ENCODE measurements at regions not wholly inside any gene's neighbourhood (a gene's known extent, or its start where the extent isn't known, plus 50 kb on each side); places are given as distances from the start of the nearest gene placed in this dataset.

DNA sequence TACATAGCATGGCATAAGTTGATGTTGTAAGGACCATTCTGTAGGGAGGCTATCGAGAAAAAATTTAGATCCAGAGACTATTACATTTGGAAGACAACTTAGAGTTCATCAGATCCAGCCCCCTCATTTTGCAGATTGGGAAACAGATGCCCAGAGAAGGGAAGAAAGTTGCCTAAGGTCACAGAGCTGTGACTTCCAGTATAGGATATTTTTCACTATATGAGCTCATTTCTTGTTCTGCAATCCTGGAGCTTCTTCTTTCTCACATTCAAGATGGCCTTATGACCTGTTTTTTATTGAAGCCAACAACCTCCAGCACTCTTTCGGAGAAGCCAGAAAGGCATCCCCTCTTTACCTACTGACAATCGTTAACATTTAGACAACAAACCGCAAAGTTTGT, 421.8 kb upstream of the PLXNA2 start:
- DNase-seq (ENCODE audit: low spot score in 2 of 2), result no peak
- 92% methylated on average over 4 of the region's 4 CpGs for WGBS

DNA sequence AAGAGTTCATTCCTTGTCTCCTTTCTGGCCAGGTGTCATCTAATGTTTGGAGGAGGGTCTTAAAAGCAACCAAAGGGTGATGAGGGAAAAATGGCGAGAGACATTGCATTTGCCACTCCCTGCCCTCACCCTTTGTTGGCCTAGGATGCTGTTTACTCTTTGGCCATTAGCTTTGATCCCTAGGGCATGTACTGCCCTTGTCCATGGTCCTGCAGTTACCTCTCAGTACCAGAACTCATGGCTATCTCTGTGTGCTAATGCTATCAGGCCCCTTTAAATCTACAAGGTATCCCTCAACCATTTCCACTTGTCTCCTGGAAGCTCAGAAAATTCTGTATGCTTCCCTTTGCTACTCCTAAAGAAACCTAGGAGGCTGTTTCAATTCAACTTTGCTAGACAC, 424.8 kb upstream of the PLXNA2 start:
- Histone ChIP-seq H3K4me1 (no peaks in the 10 kb centered on the region), H3K27me3 (no peaks in the 10 kb centered on the region), H3K4me3 (no peak overlapping the region), H3K36me3 (no peaks in the 10 kb centered on the region), H3K27ac (no peak overlapping the region), H3K9me3 (no peaks in the 10 kb centered on the region)
- no peak for DNase-seq (ENCODE audit: low spot score in 2 of 2)
- 88% methylated on average over 1 of the region's 1 CpG for WGBS
- TF ChIP-seq EP300 (IDR thresholded peaks at IDR 0.05), result no peak
- no peak for TF ChIP-seq POLR2A (IDR thresholded peaks at IDR 0.05)
- no peak for TF ChIP-seq POLR2AphosphoS5 (IDR thresholded peaks at IDR 0.05)
- TF ChIP-seq, protein P1, sequence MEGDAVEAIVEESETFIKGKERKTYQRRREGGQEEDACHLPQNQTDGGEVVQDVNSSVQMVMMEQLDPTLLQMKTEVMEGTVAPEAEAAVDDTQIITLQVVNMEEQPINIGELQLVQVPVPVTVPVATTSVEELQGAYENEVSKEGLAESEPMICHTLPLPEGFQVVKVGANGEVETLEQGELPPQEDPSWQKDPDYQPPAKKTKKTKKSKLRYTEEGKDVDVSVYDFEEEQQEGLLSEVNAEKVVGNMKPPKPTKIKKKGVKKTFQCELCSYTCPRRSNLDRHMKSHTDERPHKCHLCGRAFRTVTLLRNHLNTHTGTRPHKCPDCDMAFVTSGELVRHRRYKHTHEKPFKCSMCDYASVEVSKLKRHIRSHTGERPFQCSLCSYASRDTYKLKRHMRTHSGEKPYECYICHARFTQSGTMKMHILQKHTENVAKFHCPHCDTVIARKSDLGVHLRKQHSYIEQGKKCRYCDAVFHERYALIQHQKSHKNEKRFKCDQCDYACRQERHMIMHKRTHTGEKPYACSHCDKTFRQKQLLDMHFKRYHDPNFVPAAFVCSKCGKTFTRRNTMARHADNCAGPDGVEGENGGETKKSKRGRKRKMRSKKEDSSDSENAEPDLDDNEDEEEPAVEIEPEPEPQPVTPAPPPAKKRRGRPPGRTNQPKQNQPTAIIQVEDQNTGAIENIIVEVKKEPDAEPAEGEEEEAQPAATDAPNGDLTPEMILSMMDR (IDR thresholded peaks at IDR 0.05), result no peak

More for the DNA sequence above, 421.8 kb upstream of the PLXNA2 start:
- Histone ChIP-seq H3K27me3 (no peaks in the 10 kb centered on the region), H3K9me3 (no peaks in the 10 kb centered on the region), H3K4me1 (no peaks in the 10 kb centered on the region), H3K4me3 (no peak overlapping the region), H3K36me3 (no peaks in the 10 kb centered on the region), H3K27ac (no peak overlapping the region)
- TF ChIP-seq POLR2A (IDR thresholded peaks at IDR 0.05), result no peak
- TF ChIP-seq POLR2AphosphoS5 (IDR thresholded peaks at IDR 0.05), result no peak
- no peak for TF ChIP-seq EP300 (IDR thresholded peaks at IDR 0.05)
- TF ChIP-seq, protein P1 (IDR thresholded peaks at IDR 0.05), result no peak

- DNase-seq (ENCODE audit: low spot score in 2 of 2), result no peak
- Histone ChIP-seq H3K9me3 (no peaks in the 10 kb centered on the region), H3K4me1 (no peaks in the 10 kb centered on the region), H3K36me3 (no peaks in the 10 kb centered on the region), H3K4me3 (no peak overlapping the region), H3K27ac (no peak overlapping the region), H3K27me3 (no peaks in the 10 kb centered on the region)
- TF ChIP-seq, protein P1 (IDR thresholded peaks at IDR 0.05), result no peak
- TF ChIP-seq POLR2AphosphoS5 (IDR thresholded peaks at IDR 0.05) (no peak), EP300 (IDR thresholded peaks at IDR 0.05) (no peak), POLR2A (IDR thresholded peaks at IDR 0.05) (no peak)
- 88% methylated on average over 2 of the region's 2 CpGs for WGBS
These were observed 426.6 kb upstream of the PLXNA2 start for GRCh38 chr1:208670778-208671177.

DNA sequence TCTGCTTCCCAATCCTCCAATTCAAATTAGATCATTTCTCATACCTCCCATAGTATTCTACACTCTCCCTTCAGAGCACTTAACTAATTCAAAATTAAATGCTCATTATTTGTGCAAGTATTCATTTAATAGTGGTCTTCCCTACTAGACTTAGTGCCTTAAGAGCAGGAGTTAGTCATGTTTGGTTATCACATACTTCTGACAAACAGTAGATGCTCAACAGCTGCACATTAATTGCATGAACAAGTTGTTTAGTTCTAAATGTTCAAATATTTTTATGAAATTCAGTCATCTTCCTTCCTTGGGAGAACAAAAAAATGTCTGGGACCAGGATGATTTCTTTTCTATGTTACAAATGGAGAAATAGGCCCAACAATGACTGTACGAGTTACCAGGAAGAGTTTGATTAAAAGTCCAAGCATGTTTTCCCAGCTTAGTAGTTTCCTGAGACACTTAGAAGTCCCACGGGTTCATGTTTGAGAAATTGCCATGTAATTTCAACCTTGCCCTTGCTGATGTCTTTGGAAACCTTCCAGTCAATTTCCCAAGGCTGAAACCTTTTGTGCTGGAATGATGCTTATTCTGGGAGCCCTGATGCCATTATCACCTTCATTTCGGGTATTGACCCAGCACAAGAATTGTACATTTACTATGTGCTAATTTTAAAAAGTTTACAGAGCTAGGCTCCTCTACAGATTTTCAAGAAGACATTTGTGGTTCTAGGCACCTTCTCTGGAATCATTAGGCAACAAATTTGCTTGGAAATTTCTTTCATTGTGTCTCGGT, 437.9 kb upstream of the PLXNA2 start:
- no peaks in the 10 kb centered on the region for H3K27me3 ChIP-seq
- DNase-seq (ENCODE audit: low spot score in 2 of 2), result no peak
- no peaks in the 10 kb centered on the region for H3K9me3 ChIP-seq
- H3K27ac ChIP-seq, result no peak overlapping the region
- TF ChIP-seq POLR2AphosphoS5 (IDR thresholded peaks at IDR 0.05), result no peak
- TF ChIP-seq, protein P1 (IDR thresholded peaks at IDR 0.05), result no peak
- TF ChIP-seq POLR2A (IDR thresholded peaks at IDR 0.05), result no peak
- TF ChIP-seq EP300 (IDR thresholded peaks at IDR 0.05), result no peak
- no peaks in the 10 kb centered on the region for H3K36me3 ChIP-seq
- no peaks in the 10 kb centered on the region for H3K4me1 ChIP-seq
- H3K4me3 ChIP-seq, result no peak overlapping the region
- WGBS, result 56% methylated on average over 4 of the region's 4 CpGs

GRCh38 chr1:208682664-208683013, 438.5 kb upstream of the PLXNA2 start:
- H3K27ac ChIP-seq, result no peak overlapping the region
- WGBS, result 16% methylated on average over 2 of the region's 2 CpGs

More at GRCh38 chr1:208682664-208683013, 438.5 kb upstream of the PLXNA2 start:
- no peaks in the 10 kb centered on the region for H3K4me1 ChIP-seq
- no peaks in the 10 kb centered on the region for H3K36me3 ChIP-seq
- no peaks in the 10 kb centered on the region for H3K27me3 ChIP-seq
- no peak for DNase-seq (ENCODE audit: low spot score in 2 of 2)
- no peak for TF ChIP-seq EP300 (IDR thresholded peaks at IDR 0.05)
- TF ChIP-seq, protein P1 (IDR thresholded peaks at IDR 0.05), result no peak
- no peak for TF ChIP-seq POLR2A (IDR thresholded peaks at IDR 0.05)
- no peak overlapping the region for H3K4me3 ChIP-seq
- H3K9me3 ChIP-seq, result no peaks in the 10 kb centered on the region
